Globus pallidus (tissue), 1 donor: ENCODE measurements at regions not wholly inside any gene's neighbourhood (a gene's known extent, or its start where the extent isn't known, plus 50 kb on each side); places are given as distances from the start of the nearest gene placed in this dataset.

ENCODE experiments used
- DNase-seq: peaks from one replicate; pipeline ENCODE4 v3.0.0-alpha.2; 2015; ENCODE audit warnings: low spot score

DNA sequence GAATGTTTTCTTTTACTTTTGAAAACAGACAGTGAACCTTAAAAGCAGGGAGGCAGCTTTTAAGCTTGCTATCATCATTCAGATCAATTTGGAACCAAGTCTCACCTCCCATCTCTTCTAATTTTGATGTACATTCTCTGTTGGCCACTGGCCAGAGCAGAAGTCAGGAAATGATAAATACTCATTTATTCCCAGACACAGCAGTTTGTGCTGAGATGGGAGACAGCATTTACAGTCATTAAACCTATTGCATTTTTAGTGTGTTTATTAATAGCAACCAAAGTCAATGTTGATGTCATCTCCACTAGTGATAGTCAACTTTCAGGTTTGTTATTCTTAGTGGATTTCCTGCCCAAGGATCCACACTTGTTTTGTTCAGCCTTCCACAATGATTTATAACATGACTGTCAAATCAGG, 320.0 kb upstream of the ATP2B1 start:
- no peak for DNase-seq

- no peak for DNase-seq
These were observed 319.4 kb upstream of the ATP2B1 start for GRCh38 chr12:90027889-90028634.

- no peak for DNase-seq
These were observed 318.4 kb upstream of the ATP2B1 start for GRCh38 chr12:90027041-90027440.

DNA sequence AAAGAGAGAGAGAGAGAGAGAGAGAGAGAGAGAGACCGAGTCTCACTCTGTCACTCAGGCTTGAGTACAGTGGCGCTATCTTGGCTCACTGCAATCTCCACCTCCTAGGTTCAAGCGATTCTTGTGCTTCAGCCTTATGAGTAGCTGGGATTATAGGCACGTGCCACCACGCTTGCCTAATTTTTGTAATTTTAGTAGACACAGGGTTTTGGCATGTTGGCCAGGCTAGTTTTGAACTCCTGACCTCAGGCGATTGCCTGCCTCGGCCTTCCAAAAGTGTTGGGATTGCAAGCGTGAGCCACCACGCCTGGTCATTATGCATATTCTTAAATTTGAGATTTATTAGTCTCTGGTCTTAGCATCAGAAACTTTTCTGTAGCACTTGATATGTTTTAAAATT, 317.9 kb upstream of the ATP2B1 start:
- DNase-seq, result no peak

DNA sequence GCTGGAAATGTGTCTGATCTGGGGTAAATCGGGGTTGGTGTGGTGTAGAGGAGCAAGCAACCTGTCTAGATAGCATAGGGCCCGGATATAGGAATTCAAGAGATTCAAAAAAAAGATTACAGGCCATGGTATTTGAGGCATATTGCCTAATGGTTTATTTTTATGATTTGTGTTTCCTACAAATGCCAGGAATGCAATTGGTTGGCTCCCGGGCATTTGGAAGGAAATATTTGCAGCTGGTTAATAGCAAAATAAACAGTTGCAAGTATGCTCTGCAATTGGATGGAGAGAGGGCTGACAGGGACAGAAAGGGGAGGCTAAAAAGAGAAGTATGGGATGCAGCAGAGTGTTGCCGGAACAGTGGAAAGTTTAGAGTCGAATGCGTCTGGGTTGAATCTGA, 315.6 kb upstream of the ATP2B1 start:
- DNase-seq, result no peak

DNA sequence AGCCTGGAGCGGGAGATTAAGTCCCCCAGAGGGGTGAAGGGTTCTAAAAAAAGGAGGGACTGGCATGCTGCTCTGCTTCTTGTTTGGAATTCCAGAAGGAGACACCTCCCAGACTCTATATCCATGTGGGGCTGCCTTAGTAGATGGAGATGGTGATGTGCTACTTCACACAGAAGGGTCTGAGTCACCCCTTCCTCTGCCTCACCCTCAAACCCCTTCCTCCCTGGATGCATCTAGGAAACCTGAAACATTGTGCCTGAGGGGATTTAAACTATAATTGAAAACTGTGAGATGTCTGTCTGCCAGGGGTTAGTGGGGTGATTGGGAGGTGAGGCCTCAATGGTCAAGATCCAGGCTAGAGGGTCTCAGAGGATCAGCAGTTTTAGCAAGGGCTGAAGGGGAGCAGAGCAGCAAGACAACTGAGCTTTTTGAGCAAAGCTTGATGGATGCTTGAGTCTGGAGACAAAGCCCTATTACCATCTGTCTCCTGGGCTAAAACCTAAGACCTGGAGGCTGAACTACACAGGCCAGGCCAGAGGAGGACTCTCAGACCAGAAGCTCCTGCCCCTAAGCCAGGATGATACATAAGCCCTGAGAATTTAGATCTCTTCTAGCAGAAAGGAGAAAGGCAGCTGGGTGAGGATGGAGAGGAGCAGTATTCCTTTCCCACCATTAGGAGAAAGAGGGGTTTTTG, 314.7 kb upstream of the ATP2B1 start:
- DNase-seq, result no peak

DNA sequence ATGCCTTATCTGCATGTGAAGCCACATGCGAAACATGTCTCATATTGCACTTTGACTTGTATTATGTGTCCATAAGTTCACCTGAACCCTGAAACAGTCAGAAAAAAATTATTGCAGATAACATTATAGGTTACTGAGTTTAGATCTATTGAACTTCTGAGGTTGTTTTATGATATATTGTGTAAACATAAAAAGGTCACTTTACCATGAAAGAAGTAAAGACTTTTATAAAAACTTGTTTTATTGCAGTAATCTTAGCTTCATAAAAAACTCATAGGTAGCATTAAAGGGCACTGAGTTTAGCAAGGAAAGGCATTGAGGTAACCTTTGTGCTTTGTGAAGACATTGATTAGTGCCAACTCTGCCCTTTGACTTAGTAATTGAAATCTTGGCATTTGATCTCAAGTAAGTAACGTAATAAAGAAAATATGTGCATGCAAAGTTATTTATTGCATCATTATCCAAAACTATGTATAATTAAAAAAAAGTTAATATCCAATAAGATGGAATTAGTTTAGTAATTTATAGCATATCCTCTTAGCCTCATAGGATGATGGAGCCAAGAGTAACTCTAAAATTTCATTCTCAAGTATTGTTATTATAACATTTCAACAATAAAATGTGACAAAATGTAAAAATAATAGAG, 313.3 kb upstream of the ATP2B1 start:
- no peak for DNase-seq

GRCh38 chr12:90020881-90021280, 312.2 kb upstream of the ATP2B1 start:
- DNase-seq, result no peak

- no peak for DNase-seq
These were observed 311.8 kb upstream of the ATP2B1 start for GRCh38 chr12:90020436-90020835.

GRCh38 chr12:90020014-90020413, 311.4 kb upstream of the ATP2B1 start:
- DNase-seq, result no peak

GRCh38 chr12:90017316-90017715, 308.7 kb upstream of the ATP2B1 start:
- DNase-seq, result no peak

GRCh38 chr12:90015228-90015627, 306.6 kb upstream of the ATP2B1 start:
- DNase-seq, result no peak

DNA sequence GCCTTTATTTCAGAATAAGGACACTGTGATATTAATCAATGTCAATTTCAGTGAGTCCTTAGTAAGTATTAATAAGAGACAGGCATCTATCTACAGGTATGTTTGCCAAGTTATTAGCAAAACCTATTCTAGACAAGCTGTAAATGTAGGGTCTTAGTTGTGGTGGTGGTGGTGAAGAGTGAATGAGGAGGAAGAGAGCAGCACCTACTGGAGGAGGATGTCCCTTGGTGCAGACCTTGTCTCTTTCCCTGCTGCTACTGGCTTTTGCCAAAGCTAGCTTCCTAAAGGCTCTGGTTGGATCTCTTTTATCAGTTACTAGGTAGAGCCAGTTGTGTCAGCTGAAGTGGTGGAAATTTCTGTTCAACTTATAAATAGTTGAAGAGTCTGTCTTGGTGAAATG, 304.8 kb upstream of the ATP2B1 start:
- DNase-seq, result no peak

- no peak for DNase-seq
These were observed 301.5 kb upstream of the ATP2B1 start for GRCh38 chr12:90010089-90010488.

DNA sequence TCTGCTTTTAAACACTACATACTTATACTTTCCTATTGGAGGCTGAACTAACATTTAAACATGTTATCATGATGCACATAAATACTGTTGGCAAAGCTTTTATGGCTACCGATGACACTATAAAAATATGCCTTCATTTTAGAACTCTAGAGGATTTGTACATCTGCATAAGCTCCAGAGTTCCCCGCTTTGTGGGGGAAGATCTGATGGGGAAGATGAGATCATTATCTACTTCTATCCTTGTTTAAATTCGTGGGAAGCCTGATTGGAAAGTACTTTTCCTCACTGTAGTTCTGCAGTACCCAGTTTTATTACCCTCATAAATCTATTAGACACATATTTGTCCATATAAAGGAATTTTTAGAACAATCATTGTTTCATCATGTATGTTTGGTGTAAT, 299.6 kb upstream of the ATP2B1 start:
- no peak for DNase-seq

- DNase-seq, result no peak
These were observed 295.9 kb upstream of the ATP2B1 start for GRCh38 chr12:90004319-90005074.

- no peak for DNase-seq
These were observed 295.1 kb upstream of the ATP2B1 start for GRCh38 chr12:90003688-90004087.

- DNase-seq, result no peak
These were observed 292.1 kb upstream of the ATP2B1 start for GRCh38 chr12:90000721-90001120.

GRCh38 chr12:89999699-90000505, 291.3 kb upstream of the ATP2B1 start:
- DNase-seq, result no peak

DNA sequence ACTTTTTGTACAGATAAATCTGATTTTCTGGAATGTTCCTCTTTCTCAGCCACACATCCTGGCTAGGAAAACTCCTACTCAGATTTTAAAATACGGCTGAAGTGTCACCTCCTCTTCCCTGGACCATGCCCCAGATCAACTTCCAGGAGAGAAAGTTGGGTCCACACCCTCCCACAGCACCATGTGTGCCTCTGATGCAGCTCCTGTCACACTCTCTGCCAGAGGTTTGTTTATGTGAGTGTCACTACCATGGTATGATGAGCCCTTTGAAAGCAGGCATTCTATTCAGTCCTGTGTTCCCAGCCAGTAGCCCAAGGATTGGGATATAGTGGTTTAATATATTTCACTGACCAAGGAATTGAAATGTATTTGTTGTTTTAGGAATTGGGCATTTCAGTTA, 287.2 kb upstream of the ATP2B1 start:
- DNase-seq, result no peak

DNA sequence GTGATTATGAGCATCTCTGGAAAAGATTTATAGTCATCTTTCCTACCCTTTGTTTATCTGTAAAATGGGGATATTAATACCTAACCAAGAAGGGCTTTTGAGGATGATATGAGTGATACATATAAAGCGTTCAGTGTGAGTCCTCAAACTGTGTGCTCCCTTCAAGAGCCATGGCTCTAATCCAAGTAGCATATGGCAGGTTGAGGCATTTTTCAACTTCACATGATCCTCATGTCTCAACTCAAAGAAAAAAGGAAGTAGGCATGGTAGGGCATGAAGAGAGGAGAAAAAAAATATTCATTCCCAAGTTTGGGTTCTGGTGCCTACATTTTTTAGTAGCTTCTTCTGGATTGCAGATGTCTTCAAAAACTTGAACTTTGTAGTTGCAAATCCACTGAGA, 286.3 kb upstream of the ATP2B1 start:
- no peak for DNase-seq

- no peak for DNase-seq
These were observed 285.0 kb upstream of the ATP2B1 start for GRCh38 chr12:89993632-89994031.
